ENCODE measurements at regions not wholly inside any gene's neighbourhood (a gene's known extent, or its start where the extent isn't known, plus 50 kb on each side); places are given as distances from the start of the nearest gene placed in this dataset.

- POLR2A ChIA-PET (ENCODE audit: low non-redundant PET) = no interaction called here
- TF ChIP-seq EZH2 (IDR thresholded peaks at IDR 0.05; ENCODE audit: borderline replicate concordance, low read depth, low read length, poor library complexity, severe bottlenecking) = no peak
- CTCF ChIA-PET = no interaction called here
- H3K36me3 ChIP-seq (ENCODE audit: insufficient read depth, low read length, poor library complexity, severe bottlenecking) = no peaks in the 10 kb centered on the region
- H3K27me3 ChIP-seq (replicated peaks; ENCODE audit: insufficient read depth, low read depth, low read length, poor library complexity) = no peaks in the 10 kb centered on the region
- DNase-seq (ENCODE audit: low spot score) = no peak
- no peaks in the 10 kb centered on the region for H3K4me1 ChIP-seq (ENCODE audit: insufficient read depth, low read length, poor library complexity, severe bottlenecking)
- intact Hi-C loops (cut with micrococcal nuclease; ENCODE audit: unreplicated experiment) = no loop called here
- no peak overlapping the region for H3K27ac ChIP-seq (ENCODE audit: low read depth, low read length, poor library complexity, severe bottlenecking)
- no TSS peak for BruUV-seq (replicated peaks)
- H3K4me3 ChIP-seq (ENCODE audit: low read depth, low read length, poor library complexity, severe bottlenecking) = no peak overlapping the region
- peaks cover 20% of the 10 kb centered on the region for H3K9me3 ChIP-seq (ENCODE audit: low read depth, low read length, poor library complexity, severe bottlenecking)
Observed at GRCh38 chr3:22537560-22537959, 665.6 kb upstream of the UBE2E2 start.

GRCh38 chr3:22542311-22542710 lies 660.8 kb upstream of the UBE2E2 start:
- Histone ChIP-seq H3K36me3 (ENCODE audit: insufficient read depth, low read length, poor library complexity, severe bottlenecking) (no peaks in the 10 kb centered on the region), H3K4me1 (ENCODE audit: insufficient read depth, low read length, poor library complexity, severe bottlenecking) (no peaks in the 10 kb centered on the region), H3K27me3 (replicated peaks; ENCODE audit: insufficient read depth, low read depth, low read length, poor library complexity) (no peaks in the 10 kb centered on the region), H3K27ac (ENCODE audit: low read depth, low read length, poor library complexity, severe bottlenecking) (no peak overlapping the region), H3K9me3 (ENCODE audit: low read depth, low read length, poor library complexity, severe bottlenecking) (peaks cover 6% of the 10 kb centered on the region), H3K4me3 (ENCODE audit: low read depth, low read length, poor library complexity, severe bottlenecking) (no peak overlapping the region)
- ChIA-PET POLR2A (ENCODE audit: low non-redundant PET) (no interaction called here), CTCF (no interaction called here)
- TF ChIP-seq EZH2 (IDR thresholded peaks at IDR 0.05; ENCODE audit: borderline replicate concordance, low read depth, low read length, poor library complexity, severe bottlenecking) (no peak), CTCF (conservative IDR thresholded peaks at IDR 0.05; ENCODE audit: low read depth, low read length) (no peak)
- no peak for DNase-seq (ENCODE audit: low spot score)
- intact Hi-C loops (cut with micrococcal nuclease; ENCODE audit: unreplicated experiment) = no loop called here
- BruUV-seq (replicated peaks) = no TSS peak

- no peak for TF ChIP-seq CTCF (conservative IDR thresholded peaks at IDR 0.05; ENCODE audit: low read depth, low read length)
- no peak for TF ChIP-seq EZH2 (IDR thresholded peaks at IDR 0.05; ENCODE audit: borderline replicate concordance, low read depth, low read length, poor library complexity, severe bottlenecking)
- DNase-seq (ENCODE audit: low spot score) = no peak
- no TSS peak for BruUV-seq (replicated peaks)
- Histone ChIP-seq H3K36me3 (ENCODE audit: insufficient read depth, low read length, poor library complexity, severe bottlenecking) (no peaks in the 10 kb centered on the region), H3K27ac (ENCODE audit: low read depth, low read length, poor library complexity, severe bottlenecking) (no peak overlapping the region), H3K9me3 (ENCODE audit: low read depth, low read length, poor library complexity, severe bottlenecking) (no peaks in the 10 kb centered on the region), H3K4me3 (ENCODE audit: low read depth, low read length, poor library complexity, severe bottlenecking) (no peak overlapping the region), H3K4me1 (ENCODE audit: insufficient read depth, low read length, poor library complexity, severe bottlenecking) (no peaks in the 10 kb centered on the region), H3K27me3 (replicated peaks; ENCODE audit: insufficient read depth, low read depth, low read length, poor library complexity) (no peaks in the 10 kb centered on the region)
- intact Hi-C loops (cut with micrococcal nuclease; ENCODE audit: unreplicated experiment) = no loop called here
- POLR2A ChIA-PET (ENCODE audit: low non-redundant PET) = no interaction called here
- CTCF ChIA-PET = no interaction called here
Observed at GRCh38 chr3:22555753-22556435, 647.2 kb upstream of the UBE2E2 start.

DNA sequence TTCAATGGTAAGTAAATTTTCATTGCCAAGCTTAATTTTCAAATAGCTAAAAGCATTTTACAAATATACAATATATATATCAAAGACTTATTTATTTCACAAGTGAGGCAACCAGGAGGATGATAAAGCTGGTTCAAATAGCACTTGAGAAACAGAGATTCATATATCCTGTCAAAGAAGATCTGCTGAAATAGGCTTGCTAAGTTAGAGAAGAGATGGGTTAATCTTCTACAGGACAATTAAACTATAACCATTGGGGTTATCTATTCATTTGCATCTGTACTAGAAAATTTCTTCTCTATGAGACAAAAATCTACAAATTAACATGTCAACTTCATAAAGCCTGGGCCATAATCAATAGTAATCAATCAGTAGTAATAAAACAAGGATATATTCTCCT lies 637.7 kb upstream of the UBE2E2 start:
- no peaks in the 10 kb centered on the region for H3K27me3 ChIP-seq (replicated peaks; ENCODE audit: insufficient read depth, low read depth, low read length, poor library complexity)
- intact Hi-C loops (cut with micrococcal nuclease; ENCODE audit: unreplicated experiment) = no loop called here
- POLR2A ChIA-PET (ENCODE audit: low non-redundant PET) = interaction anchor here (0.9 kb wide), 1 partner anchor 305 kb away, joined by 3 read pairs; no protein-coding TSS in a partner anchor

More for the DNA sequence above, 637.7 kb upstream of the UBE2E2 start:
- no peaks in the 10 kb centered on the region for H3K4me1 ChIP-seq (ENCODE audit: insufficient read depth, low read length, poor library complexity, severe bottlenecking)
- TF ChIP-seq EZH2 (IDR thresholded peaks at IDR 0.05; ENCODE audit: borderline replicate concordance, low read depth, low read length, poor library complexity, severe bottlenecking) (no peak), CTCF (conservative IDR thresholded peaks at IDR 0.05; ENCODE audit: low read depth, low read length) (no peak)
- CTCF ChIA-PET = no interaction called here
- no TSS peak for BruUV-seq (replicated peaks)
- H3K27ac ChIP-seq (ENCODE audit: low read depth, low read length, poor library complexity, severe bottlenecking) = no peak overlapping the region
- DNase-seq (ENCODE audit: low spot score) = no peak
- H3K36me3 ChIP-seq (ENCODE audit: insufficient read depth, low read length, poor library complexity, severe bottlenecking) = no peaks in the 10 kb centered on the region
- H3K4me3 ChIP-seq (ENCODE audit: low read depth, low read length, poor library complexity, severe bottlenecking) = no peak overlapping the region
- no peaks in the 10 kb centered on the region for H3K9me3 ChIP-seq (ENCODE audit: low read depth, low read length, poor library complexity, severe bottlenecking)
